ENCODE measurements at regions not wholly inside any gene's neighbourhood (a gene's known extent, or its start where the extent isn't known, plus 50 kb on each side); places are given as distances from the start of the nearest gene placed in this dataset.
"Not testable (repeated sequence)": the region's sequence is repeated elsewhere in the genome, so short reads cannot be mapped to it uniquely, and the experiment has no call there.

DNA sequence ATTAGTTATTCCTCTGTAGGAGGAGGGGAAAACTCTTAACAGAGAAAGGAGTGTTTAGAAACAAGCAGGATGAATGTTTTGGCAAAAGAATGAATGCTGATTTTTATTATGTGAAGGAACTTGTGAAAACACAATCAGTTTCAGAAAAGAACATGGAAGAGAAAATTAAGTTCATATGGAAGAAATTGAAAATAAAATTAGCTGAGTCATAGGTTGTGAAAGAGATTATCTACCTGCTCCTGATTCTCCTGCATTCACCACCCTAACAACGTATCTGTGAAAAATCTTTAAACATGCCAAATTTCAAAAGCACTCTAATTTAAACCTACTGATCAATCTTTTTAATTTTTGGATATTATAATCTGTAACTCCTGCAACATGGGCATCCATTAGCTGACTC is 227.3 kb upstream of the RSPO3 start:
- no peak overlapping the region for H3K4me3 ChIP-seq

DNA sequence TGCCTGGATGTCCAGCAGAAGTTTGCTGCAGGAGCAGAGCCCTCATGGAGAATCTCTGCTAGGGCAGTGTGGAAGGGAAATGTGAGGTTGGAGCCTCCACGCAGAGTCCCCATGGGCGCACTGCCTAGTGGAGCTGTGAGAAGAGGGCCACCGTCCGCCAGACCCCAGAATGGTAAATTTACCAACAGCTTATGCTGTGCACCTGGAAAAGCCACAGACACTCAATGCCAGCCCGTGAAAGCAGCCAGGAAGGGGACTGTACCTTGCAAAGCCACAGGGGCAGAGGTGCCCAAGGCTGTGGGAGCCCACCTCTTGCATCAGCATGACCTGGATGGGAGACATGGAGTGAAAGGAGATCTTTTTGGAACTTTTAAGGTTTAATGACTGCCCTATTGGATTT is 225.6 kb upstream of the RSPO3 start:
- not testable (repeated sequence) for H3K4me3 ChIP-seq; H3K36me3 ChIP-seq; H3K9me3 ChIP-seq (ENCODE audit: low read depth); DNase-seq (ENCODE audit: low spot score); H3K4me1 ChIP-seq; H3K27ac Mint-ChIP-seq; H3K9me3 Mint-ChIP-seq; H3K27me3 ChIP-seq; H3K79me2 ChIP-seq (ENCODE audit: low read depth); H3K27ac ChIP-seq; H3F3A ChIP-seq (ENCODE audit: low read depth); H3K4me1 Mint-ChIP-seq; H3K4me2 ChIP-seq; H3K36me3 Mint-ChIP-seq; H2AFZ ChIP-seq (replicated peaks); H4K20me1 ChIP-seq (ENCODE audit: low read depth); H3K4me3 Mint-ChIP-seq; H3K27me3 Mint-ChIP-seq (ENCODE audit: insufficient read depth, low read depth); H3K9ac ChIP-seq

More for the DNA sequence above, 227.3 kb upstream of the RSPO3 start:
- Histone ChIP-seq H3K4me1 (no peaks in the 10 kb centered on the region), H3K79me2 (ENCODE audit: low read depth) (no peaks in the 10 kb centered on the region), H2AFZ (replicated peaks) (no peak overlapping the region), H3K4me2 (no peak overlapping the region), H3K27me3 (no peaks in the 10 kb centered on the region), H3K36me3 (no peaks in the 10 kb centered on the region), H4K20me1 (ENCODE audit: low read depth) (no peaks in the 10 kb centered on the region), H3K9ac (no peak overlapping the region), H3K9me3 (ENCODE audit: low read depth) (no peaks in the 10 kb centered on the region), H3F3A (ENCODE audit: low read depth) (no peaks in the 10 kb centered on the region), H3K27ac (no peak overlapping the region)
- Mint-ChIP-seq H3K4me3 (no peak overlapping the region), H3K36me3 (peaks cover 2% of the 10 kb centered on the region), H3K4me1 (no peaks in the 10 kb centered on the region), H3K27me3 (ENCODE audit: insufficient read depth, low read depth) (peaks cover 5% of the 10 kb centered on the region), H3K9me3 (peaks cover 2% of the 10 kb centered on the region), H3K27ac (no peak overlapping the region)
- DNase-seq (ENCODE audit: low spot score) = no peak
- TF ChIP-seq, protein P1, sequence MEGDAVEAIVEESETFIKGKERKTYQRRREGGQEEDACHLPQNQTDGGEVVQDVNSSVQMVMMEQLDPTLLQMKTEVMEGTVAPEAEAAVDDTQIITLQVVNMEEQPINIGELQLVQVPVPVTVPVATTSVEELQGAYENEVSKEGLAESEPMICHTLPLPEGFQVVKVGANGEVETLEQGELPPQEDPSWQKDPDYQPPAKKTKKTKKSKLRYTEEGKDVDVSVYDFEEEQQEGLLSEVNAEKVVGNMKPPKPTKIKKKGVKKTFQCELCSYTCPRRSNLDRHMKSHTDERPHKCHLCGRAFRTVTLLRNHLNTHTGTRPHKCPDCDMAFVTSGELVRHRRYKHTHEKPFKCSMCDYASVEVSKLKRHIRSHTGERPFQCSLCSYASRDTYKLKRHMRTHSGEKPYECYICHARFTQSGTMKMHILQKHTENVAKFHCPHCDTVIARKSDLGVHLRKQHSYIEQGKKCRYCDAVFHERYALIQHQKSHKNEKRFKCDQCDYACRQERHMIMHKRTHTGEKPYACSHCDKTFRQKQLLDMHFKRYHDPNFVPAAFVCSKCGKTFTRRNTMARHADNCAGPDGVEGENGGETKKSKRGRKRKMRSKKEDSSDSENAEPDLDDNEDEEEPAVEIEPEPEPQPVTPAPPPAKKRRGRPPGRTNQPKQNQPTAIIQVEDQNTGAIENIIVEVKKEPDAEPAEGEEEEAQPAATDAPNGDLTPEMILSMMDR (IDR thresholded peaks at IDR 0.05) = no peak
- TF ChIP-seq EZH2phosphoT487 (IDR thresholded peaks at IDR 0.05) = no peak
- no peak for TF ChIP-seq EZH2 (IDR thresholded peaks at IDR 0.05)

DNA sequence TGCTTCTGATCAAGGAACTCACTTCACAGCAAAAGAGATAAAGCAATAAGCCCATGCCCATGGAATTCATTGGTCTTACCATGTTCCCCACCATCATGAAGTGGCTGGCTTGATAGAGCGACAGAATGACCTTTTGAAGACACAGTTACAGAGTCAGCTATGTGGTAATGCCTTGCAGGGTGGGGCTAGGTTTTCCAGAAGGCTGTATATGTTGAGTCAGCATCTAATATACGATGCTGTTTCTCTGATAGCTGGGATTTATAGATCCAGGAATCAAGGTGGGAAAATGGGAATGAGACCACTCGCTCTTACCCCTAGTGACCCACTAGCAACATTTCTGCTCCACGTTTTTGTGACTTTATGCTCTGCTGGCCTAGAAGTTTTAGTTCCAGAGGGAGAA is 220.7 kb upstream of the RSPO3 start:
- Histone ChIP-seq H3K4me3 (no peak overlapping the region), H3F3A (ENCODE audit: low read depth) (no peaks in the 10 kb centered on the region), H3K4me1 (no peaks in the 10 kb centered on the region), H4K20me1 (ENCODE audit: low read depth) (no peaks in the 10 kb centered on the region), H2AFZ (replicated peaks) (no peak overlapping the region), H3K27me3 (no peaks in the 10 kb centered on the region), H3K79me2 (ENCODE audit: low read depth) (no peaks in the 10 kb centered on the region), H3K36me3 (no peaks in the 10 kb centered on the region), H3K27ac (no peak overlapping the region), H3K9ac (no peak overlapping the region), H3K9me3 (ENCODE audit: low read depth) (no peaks in the 10 kb centered on the region), H3K4me2 (no peak overlapping the region)
- Mint-ChIP-seq H3K4me3 (no peak overlapping the region), H3K4me1 (no peaks in the 10 kb centered on the region), H3K27ac (no peak overlapping the region), H3K9me3 (no peaks in the 10 kb centered on the region), H3K36me3 (no peaks in the 10 kb centered on the region), H3K27me3 (ENCODE audit: insufficient read depth, low read depth) (no peaks in the 10 kb centered on the region)
- no peak for TF ChIP-seq EZH2 (IDR thresholded peaks at IDR 0.05)
- TF ChIP-seq, protein P1 (IDR thresholded peaks at IDR 0.05) = no peak
- no peak for TF ChIP-seq EZH2phosphoT487 (IDR thresholded peaks at IDR 0.05)
- no peak for DNase-seq (ENCODE audit: low spot score)

DNA sequence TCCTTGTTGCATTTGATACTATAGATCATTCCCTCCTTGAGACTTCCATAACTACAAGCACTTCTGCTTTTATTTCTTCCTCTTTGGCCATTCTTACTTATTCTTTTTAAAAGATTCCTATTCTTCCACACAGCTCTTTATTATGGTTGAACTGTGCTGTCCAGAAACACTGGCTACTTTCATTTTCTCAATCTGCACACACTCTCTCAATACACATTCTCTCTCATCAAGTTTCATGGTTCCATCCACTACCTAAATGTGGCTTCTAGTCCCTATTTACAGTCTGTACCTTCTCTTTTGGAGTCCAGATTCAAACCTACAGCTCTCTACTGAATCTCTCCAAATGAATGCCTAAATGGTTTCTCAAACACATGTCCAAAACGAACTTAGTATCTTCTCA is 214.3 kb upstream of the RSPO3 start:
- no peak overlapping the region for H3K27ac Mint-ChIP-seq
- Histone ChIP-seq H3K9ac (no peak overlapping the region), H4K20me1 (ENCODE audit: low read depth) (no peaks in the 10 kb centered on the region), H2AFZ (replicated peaks) (no peak overlapping the region), H3K4me1 (no peaks in the 10 kb centered on the region), H3K79me2 (ENCODE audit: low read depth) (no peaks in the 10 kb centered on the region), H3K4me2 (no peak overlapping the region), H3K4me3 (no peak overlapping the region), H3F3A (ENCODE audit: low read depth) (no peaks in the 10 kb centered on the region), H3K36me3 (no peaks in the 10 kb centered on the region), H3K27me3 (no peaks in the 10 kb centered on the region), H3K9me3 (ENCODE audit: low read depth) (no peaks in the 10 kb centered on the region), H3K27ac (no peak overlapping the region)
- H3K36me3 Mint-ChIP-seq = no peaks in the 10 kb centered on the region
- H3K4me1 Mint-ChIP-seq = no peaks in the 10 kb centered on the region
- no peak for TF ChIP-seq EZH2phosphoT487 (IDR thresholded peaks at IDR 0.05)
- TF ChIP-seq, protein P1 (IDR thresholded peaks at IDR 0.05) = no peak
- H3K4me3 Mint-ChIP-seq = no peak overlapping the region
- H3K27me3 Mint-ChIP-seq (ENCODE audit: insufficient read depth, low read depth) = no peaks in the 10 kb centered on the region
- H3K9me3 Mint-ChIP-seq = no peaks in the 10 kb centered on the region
- no peak for DNase-seq (ENCODE audit: low spot score)

Measured in neural progenitor cell (in vitro differentiated cells).